PC-3 (cell line): ENCODE measurements at regions not wholly inside any gene's neighbourhood (a gene's known extent, or its start where the extent isn't known, plus 50 kb on each side); places are given as distances from the start of the nearest gene placed in this dataset.

ENCODE experiments used
- CTCF ChIP-seq: fragments of 300-600 bp; sonication (generic); conservative IDR thresholded peaks from 2 replicates; pipeline ENCODE4 v1.5.1; 2017; ENCODE audit warnings: antibody characterized with exemption, low read depth, mild to moderate bottlenecking, low read length
- EZH2 ChIP-seq: fragments of 300-600 bp; sonication (generic); IDR thresholded peaks from one replicate; pipeline ENCODE4 v1.6.1; 2017; ENCODE audit warnings: antibody characterized with exemption, mild to moderate bottlenecking, low read length; ENCODE audit not compliant: unreplicated experiment
- EZH2phosphoT487 ChIP-seq: fragments of 300-600 bp; sonication (generic); IDR thresholded peaks from 2 replicates; pipeline ENCODE4 v1.6.1; 2018; ENCODE audit warnings: mild to moderate bottlenecking, antibody characterized with exemption, low read length, borderline replicate concordance

- TF ChIP-seq EZH2 (no peak), CTCF (no peak), EZH2phosphoT487 (no peak)
Measured at GRCh38 chr17:33484559-33484958, 191.5 kb upstream of the ASIC2 start.
